HG03558 (cell line): ENCODE measurements at regions not wholly inside any gene's neighbourhood (a gene's known extent, or its start where the extent isn't known, plus 50 kb on each side); places are given as distances from the start of the nearest gene placed in this dataset.
"Not testable (repeated sequence)": the region's sequence is repeated elsewhere in the genome, so short reads cannot be mapped to it uniquely, and the experiment has no call there.

Experiments
- ATAC-seq: cut with Tn5 transposase; IDR thresholded peaks from one replicate; pipeline ENCODE4 v1.9.1; 2021; ENCODE audit warnings: moderate number of reproducible peaks; ENCODE audit not compliant: unreplicated experiment; ENCODE audit errors: extremely low read depth

DNA sequence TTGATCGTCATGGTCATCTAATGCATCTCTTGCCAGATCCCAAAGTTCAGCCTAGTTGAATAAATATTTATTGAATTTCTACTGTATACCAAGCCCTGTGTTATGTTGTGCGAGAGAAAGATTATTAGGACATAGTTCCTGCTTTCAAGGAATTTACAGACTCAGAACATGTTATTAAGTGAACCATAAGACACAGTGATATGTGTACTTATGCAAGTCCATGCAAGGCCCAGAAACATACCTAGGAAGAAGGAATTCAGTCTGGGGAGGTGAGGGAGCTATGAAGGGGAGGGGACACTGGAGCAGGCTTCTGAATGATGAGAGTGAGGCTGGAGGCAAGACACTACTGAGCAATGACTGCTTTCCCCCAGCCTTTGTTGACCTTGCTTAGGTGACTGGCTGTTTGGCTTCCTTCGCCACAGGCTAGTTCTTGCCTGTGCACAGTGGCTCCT is 81.4 kb downstream of the ACAA2 start:
- no peak for ATAC-seq

DNA sequence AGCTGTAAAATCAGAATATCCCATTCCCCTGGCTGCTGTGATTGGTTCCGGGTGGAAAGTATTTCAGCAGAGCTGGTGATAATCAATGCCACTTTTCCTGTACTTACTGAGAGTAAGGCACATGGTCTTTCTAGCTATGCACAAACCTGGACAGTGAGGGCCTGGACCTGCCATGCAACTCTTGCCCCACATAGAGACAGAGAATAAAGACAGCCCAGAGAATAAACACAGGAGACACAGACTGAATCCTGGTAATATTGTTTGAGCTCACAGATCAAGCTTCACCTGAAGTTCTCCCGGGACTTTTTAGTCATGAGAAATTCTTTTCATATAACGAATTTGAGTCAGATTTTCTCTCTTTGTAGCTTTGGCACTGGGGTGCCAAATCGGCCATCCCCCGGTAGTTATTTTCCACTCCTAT is 81.9 kb downstream of the ACAA2 start:
- ATAC-seq, result no peak

DNA sequence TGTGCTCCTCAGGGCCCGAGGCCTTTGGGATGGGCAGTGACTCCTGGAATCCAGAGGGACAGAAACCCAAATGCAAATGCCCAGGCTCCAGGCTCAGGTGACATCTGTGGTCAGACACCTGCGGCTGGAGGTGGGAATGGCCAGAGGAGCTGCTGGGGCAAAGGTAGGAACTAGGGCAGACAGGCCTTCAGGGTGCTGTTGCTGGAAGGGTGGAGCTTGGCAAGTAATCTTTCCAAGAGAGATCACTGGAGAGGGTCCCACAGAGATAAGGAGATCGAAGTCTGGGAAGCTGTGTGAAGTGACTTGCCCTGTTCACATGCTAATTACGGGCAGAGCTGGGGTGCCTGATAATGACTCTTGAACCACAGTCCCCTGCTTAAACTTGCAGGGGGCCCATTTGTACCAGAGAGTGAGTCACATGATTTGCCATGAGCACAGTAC is 82.4 kb downstream of the ACAA2 start:
- no peak for ATAC-seq

DNA sequence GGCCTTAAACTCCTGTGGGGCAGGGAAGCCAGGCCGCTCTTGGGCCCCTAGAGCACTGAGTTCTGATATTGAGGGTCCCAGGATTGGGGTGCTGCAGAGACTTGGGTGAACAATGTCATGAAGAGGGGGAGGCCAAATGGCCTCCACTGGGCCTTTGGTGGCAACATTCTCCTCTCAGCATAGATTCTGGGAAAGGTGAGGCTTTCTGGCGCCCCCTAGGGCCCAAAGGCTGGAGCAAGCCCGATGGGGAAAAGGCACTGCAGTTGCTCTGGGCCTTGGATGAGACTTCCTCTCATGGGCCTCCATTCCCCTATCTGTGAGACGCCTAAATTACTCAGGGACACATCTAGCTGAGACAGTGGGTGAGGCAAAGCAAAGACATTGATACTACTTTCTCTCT is 84.8 kb downstream of the ACAA2 start:
- ATAC-seq, result no peak

DNA sequence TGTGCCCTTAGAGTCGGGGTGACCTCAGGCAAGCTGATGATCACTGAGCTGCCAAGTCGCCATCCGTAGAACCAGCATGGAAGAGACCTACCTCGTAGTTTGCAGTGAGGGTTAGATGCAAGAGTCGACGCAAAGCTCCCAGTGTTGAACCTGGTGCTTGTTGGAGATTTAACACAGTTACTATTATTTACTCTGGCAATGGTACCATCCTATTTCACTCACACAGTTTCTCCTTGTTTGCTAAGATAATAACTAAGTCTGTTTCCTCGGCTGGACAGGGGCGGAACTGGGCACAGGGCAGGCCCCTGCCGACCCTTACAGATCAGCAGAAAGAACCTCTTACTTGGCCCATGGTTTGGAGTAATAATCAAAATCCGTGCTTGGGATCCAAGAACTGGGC is 85.5 kb downstream of the ACAA2 start:
- ATAC-seq, result no peak

DNA sequence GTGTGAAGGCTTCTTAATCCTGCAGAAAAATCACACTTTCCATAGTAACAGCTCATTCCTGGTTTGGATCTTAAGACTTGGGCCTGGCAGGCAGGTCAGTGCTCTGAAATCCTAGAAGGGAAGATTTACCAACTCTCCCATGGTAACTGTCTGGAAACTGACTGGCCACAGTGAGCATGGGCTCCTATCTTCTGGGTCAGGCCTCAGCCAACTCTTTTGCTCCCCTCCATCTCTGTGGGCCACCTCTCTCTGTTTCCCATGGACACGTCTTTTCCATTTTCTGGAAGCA is 86.7 kb downstream of the ACAA2 start:
- ATAC-seq, result no peak

DNA sequence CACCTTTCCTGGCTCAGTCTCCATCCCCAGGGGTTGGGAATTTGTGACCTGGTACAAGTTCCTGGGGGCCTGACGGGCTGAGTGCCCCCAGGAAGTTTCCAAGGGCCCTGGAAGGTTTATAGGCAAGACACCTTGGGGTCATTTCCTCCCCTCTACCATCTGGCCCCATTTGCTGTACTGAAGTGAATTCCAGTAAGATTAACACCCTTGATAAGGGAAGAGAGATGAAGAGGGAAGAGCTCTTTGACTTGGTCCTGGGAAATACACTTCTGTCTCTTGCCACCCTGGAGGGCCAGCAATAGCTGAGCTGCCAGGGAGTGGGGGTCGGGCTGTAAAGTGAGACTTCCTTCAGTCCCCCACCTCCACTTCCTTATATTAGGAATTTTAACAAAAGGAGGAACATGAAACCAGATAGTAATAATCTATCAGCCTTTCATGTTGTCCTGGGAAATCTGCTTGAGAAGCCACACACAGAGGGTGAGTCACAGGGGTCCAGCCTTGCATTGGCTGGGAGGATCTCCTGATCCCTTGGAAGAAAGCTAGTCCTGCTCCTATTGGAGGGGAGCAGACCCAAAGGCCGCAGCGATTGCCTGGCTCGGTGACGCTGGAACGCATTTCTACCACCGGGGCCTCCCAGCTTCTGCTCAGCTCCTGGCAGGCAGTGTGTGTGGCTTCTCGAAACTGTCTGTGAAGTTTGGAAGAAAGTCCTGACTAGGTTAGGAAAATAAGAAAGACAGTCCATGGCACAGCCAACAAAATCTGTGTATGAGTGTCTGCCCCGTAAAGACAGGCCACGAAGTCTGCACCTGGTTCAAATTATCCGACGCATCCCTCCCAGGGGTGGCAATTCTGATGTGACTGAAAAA is 87.3 kb downstream of the ACAA2 start:
- no peak for ATAC-seq

DNA sequence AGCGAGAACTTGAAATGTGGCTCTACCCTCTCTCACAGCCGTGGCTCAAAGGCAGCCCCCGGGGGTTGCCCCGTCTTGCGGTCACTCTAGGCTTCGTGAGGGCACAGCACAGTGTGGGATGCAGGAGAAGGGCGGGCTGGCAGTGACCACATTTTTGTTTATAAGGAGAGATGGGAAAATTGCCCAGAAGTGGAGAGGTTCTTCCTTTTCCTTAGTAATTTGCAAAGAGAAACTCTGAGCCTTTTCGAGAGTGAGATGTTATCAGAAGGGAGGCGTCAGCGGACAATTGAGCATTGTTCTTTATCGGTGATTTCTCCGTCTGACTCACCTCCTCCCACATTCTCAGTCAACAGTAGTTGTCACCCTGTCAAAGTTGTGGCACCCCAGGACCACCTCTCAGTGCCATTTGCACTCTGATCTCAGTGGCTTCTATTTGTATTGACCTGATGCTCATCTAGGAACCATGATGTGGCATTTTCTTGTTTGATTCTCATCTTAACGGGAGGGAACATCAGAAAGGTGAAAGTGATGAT is 89.6 kb downstream of the ACAA2 start:
- ATAC-seq, result no peak

DNA sequence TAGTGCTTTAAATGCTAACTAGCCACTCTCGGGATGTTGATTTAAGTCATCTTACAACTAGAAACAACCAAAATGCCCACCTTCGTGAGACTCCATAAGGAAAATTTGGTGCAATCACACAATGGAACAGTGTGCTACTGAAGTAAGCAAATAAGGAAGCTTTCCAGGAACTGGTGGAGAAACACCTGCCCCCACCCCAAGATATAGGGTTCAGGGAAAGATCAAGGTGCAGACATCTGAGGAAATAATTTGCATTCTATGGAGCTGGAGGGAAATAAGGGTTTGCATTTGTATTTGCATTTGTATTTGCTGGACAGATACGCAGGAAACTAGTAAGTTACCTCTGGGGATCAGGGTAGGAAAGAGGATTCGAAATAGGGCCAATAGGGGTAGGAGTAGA is 90.9 kb downstream of the ACAA2 start:
- no peak for ATAC-seq

DNA sequence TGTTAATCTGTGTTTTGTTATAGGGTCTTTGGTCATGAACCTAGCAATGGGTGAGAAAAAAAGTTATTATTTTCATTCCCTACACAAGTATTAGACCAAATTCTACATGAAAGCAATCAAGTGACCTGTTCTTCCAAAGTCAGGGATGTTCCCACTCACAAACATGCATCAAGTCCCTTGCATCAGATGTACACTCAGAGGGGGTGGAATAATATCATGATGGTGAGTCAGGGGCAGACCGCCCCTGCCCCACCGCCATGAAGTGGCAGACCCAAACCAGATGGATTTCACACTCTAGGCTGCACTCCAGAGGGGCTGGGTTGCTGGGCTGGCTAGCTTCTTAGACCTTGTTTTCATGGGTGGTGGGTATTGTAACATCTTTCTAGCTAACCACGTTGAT is 91.4 kb downstream of the ACAA2 start:
- no peak for ATAC-seq

DNA sequence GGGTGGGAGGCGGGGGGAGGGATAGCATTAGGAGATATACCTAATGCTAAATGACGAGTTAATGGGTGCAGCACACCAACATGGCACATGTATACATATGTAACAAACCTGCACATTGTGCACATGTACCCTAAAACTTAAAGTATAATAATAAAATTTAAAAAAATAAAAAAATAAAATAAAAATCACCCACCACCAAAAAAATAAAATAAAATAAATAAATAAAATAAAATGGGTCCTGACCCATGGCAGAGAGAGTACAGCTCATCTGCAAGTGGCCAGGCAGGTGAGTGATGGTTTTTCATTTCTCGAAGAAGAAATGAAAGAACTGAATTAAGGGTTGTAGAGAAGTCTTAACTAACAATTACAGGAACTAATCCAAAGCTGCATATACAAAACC is 92.4 kb downstream of the ACAA2 start:
- not testable (repeated sequence) for ATAC-seq

DNA sequence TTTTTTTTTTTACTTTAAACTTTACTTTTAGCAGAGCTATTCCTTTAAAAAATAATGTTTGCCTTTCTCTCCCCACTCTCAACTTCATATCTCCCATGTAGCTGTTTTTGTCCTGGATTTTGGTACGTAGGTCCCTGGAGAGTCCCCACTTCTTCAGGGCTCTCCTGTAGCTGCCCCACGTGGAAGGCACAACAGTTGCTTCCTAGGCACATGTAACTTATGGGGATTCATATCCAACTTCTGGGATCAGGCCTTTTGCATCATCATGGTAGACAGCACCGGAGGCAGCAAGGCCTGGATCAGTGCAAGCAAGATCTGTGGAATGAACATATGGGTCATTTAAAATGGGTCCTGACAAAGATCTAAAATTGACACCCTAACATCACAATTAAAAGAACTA is 95.7 kb downstream of the ACAA2 start:
- ATAC-seq, result no peak

DNA sequence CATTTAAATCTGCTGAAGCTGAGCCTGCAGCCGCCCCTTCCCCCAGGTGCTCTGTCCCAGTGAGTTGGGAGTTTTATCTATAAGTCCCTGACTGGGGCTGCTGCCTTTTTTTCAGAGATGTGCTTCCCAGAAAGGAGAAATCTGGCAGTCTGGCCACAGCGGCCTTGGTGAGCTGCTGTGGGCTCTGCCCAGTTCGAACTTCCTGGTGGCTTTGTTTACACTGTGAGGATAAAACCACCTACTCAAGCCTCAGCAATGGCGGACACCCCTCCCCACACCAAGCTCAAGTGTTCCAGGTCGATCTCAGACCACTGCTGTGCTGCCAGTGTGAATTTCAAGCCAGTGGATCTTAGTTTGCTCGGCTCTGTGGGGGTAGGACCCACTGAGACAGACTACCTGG is 97.3 kb downstream of the ACAA2 start:
- no peak for ATAC-seq

DNA sequence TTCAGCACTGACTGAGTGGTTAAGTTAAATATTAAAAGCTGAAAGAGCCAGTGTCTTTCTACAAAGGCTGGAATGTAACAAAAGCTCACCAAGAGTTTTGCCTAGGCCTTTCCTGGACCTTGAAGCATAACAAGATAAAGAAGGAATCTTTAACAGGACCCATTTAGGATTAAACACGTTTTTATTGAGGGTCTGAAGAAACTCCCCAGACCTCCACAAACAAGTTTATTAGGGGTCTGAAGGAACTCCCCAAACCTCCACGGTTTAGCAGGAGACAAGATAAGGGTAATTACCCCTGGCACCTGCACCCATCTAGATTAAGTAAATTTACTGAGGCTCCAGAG is 104.0 kb downstream of the ACAA2 start:
- no peak for ATAC-seq

DNA sequence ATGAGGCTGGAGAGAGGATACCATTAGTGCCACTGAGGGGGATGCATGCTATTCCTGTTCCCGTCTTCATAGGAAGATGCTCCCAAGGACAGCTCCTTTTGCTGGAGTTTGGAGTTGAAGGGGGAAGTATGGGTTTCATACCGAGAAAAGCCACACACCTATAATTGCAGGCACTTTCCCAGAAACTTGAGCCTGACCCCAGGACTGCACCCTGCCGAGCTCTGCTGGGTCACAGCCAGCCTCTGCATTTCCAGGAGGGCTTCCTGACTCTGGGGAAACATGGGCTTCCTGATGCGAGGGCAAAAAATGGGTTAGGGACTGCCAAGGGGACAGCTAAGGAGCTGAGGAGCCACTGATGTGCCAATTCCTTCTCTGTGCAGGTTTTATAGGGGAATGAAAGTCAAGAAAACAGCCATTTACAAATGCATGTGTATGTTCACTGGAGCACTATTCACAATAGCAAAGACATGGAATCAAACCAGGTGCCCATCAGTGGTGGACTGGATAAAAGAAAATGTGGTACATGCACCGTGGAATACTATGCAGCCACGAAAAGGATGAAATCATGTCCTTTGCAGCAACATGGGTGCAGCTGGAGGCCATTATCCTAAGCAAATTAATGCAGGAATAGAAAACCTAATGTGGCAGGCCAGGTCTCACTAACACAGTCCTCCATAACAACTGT is 104.5 kb downstream of the ACAA2 start:
- no peak for ATAC-seq

DNA sequence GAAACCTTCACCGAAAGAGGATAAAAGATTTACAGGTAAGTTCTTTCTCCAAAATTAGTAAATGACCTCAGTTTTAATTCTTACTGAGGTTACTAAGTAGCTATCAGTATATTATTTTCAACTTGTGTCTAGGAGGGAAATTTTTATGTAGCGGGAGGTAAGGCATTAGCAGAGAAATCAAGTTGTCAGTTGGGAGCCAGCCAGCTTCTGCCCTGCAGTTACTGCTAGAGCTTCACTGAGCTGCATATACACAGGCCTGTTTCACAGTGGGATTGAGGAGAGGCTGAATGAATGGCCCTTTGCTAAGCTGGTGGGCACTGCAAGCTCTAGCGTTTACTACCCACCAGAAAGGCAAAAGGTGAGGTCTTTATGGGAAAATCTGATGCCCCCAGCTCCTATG is 105.7 kb downstream of the ACAA2 start:
- no peak for ATAC-seq

DNA sequence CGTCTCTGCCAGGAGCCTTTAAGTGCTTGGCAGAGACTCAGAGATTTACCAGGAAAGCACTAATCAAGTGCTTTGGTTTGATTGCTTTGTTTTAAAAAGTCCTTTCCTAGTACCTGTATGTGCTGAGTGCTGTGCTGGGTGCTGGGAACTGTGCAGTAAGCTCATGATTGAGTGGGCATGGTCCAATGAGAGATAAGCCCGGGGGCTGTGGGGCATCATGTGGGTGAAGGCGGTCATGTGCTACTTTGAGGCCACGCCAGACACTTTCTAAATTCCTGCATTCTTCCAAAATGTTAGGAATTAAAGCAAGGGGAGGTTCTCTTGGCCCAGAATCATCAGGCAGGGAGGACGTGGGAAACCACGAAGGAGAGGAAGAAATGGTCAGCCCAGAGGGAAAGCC is 109.0 kb downstream of the ACAA2 start:
- ATAC-seq, result no peak

DNA sequence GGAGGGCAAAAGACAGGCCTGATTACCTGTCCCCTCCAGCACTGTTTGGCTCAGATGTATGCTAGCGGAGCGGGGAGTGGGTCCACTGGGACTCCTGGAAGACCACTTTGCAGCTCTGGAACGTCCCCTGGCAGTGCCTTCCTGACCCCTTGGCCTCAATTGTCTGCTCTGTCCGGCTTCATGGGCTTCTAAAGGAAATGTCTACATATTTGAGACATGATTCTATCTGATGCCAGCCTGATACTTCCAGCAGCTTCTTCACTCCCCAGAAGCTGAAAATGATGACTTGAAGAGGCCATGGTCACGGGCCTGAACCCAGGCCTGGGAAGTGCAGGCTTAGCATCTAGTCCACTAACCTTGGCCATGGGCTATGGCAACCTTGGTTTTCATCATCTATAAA is 112.1 kb downstream of the ACAA2 start:
- ATAC-seq, result no peak

DNA sequence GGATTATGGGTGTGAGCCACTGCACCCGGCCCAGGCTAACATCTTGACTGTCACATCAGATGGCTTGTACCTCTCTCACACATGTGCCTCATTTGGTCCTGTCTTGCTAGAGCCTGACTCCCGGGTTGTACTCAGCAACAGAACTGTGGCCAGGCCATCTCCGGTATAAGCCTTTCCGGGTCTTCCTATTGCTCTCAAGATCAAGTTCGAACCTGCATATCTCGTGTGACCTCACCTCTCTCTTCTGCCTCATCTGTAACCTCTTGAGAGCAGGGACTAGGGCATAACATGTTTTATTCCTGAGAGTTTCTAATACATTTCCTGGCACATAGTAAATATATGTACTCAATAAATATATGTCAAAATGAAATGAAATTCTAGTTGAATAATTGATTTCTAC is 114.0 kb downstream of the ACAA2 start:
- no peak for ATAC-seq

DNA sequence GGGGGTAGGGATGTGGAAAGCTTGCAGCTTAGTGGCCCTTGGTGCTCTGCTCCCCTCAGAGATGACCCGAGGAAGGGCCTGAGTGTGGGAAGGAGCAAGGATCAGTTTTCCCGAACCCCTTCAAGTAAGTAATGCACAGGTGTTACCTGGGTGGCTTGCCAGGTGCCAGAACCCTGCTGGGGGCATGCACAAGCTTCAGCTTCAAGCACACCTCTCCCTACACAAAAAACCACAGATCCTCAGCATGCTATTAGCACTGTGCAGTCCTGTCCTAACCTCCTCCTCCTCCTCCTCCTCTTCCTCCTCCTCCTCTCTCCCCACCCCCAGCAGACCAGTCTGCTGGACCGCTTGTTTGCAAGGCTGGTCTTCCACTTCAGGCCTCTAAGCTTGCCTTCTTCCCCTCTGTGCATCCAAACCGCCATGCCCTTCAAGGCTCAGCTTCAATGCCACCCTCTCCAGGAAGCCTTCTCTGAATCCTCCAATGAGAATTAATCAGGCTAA is 114.8 kb downstream of the ACAA2 start:
- no peak for ATAC-seq

DNA sequence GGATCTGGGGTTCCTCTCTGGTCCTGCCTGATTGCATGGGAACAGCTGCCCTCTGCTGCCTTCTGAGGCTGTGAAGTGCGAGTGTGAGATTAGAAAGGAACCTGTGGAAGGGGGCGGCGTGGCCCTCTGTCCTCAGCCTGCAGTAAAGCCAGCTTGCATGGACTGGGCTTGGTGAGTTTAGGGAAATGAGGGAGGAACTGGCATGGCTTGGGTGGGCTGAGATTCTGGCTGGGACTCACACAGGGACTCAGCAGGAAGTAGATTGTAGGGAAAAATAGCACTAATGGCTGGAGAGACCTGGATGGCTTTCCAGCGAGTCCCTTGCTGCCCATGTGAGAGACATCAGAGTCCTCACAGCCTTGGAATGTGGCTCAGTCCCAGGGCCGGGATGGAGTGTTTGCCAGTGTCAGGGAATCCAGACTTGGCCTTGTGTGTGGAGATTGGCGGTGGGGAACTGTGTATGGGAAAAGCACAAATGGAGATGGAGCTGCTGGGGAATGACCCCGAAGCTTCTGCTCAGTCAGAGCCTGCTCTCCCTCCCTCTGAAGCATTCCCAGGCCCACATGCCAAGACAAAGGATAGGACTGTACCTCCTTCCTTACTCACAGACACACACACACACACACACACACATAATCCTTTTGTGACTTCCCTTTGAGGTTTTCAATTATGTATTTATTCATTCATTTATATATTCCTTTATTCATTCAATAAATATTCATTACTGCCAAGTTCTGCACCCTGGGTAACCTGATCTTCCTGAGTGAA is 115.4 kb downstream of the ACAA2 start:
- ATAC-seq, result no peak
